ENCODE measurements at regions not wholly inside any gene's neighbourhood (a gene's known extent, or its start where the extent isn't known, plus 50 kb on each side); places are given as distances from the start of the nearest gene placed in this dataset.

GRCh38 chr6:27624694-27625262, 151.9 kb upstream of the ZNF184 start:
- TF ChIP-seq MYC (IDR thresholded peaks at IDR 0.05; ENCODE audit: low read depth, low read length) (no peak), JUN (IDR thresholded peaks at IDR 0.05; ENCODE audit: borderline replicate concordance, insufficient read depth, insufficient read length, low read depth) (no peak), FOS (IDR thresholded peaks at IDR 0.05; ENCODE audit: borderline replicate concordance, insufficient read depth, low read length) (no peak), POLR2AphosphoS5 (IDR thresholded peaks at IDR 0.05; ENCODE audit: insufficient read depth, low read depth, low read length) (no peak), GATA2 (IDR thresholded peaks at IDR 0.05; ENCODE audit: insufficient read depth, insufficient read length, low read depth, low read length) (no peak)
- TF ChIP-seq, protein P1, sequence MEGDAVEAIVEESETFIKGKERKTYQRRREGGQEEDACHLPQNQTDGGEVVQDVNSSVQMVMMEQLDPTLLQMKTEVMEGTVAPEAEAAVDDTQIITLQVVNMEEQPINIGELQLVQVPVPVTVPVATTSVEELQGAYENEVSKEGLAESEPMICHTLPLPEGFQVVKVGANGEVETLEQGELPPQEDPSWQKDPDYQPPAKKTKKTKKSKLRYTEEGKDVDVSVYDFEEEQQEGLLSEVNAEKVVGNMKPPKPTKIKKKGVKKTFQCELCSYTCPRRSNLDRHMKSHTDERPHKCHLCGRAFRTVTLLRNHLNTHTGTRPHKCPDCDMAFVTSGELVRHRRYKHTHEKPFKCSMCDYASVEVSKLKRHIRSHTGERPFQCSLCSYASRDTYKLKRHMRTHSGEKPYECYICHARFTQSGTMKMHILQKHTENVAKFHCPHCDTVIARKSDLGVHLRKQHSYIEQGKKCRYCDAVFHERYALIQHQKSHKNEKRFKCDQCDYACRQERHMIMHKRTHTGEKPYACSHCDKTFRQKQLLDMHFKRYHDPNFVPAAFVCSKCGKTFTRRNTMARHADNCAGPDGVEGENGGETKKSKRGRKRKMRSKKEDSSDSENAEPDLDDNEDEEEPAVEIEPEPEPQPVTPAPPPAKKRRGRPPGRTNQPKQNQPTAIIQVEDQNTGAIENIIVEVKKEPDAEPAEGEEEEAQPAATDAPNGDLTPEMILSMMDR (IDR thresholded peaks at IDR 0.05; ENCODE audit: extremely low read depth in 1 of 2, insufficient read depth in 1 of 2, low read depth in 1 of 2, low read length in 2 of 2) = no peak
- TF ChIP-seq, protein P2, sequence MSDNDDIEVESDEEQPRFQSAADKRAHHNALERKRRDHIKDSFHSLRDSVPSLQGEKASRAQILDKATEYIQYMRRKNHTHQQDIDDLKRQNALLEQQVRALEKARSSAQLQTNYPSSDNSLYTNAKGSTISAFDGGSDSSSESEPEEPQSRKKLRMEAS (IDR thresholded peaks at IDR 0.05; ENCODE audit: insufficient read depth, insufficient read length) = no peak

Data from endothelial cell of umbilical vein (primary cell).